ENCODE measurements at regions not wholly inside any gene's neighbourhood (a gene's known extent, or its start where the extent isn't known, plus 50 kb on each side); places are given as distances from the start of the nearest gene placed in this dataset.

- no peak for TF ChIP-seq REST (IDR thresholded peaks at IDR 0.05; ENCODE audit: unreplicated experiment)
- TF ChIP-seq CTCF (conservative IDR thresholded peaks at IDR 0.05; ENCODE audit: low read depth in 2 of 2): no peak
- TF ChIP-seq CREB1 (CRISPR knock-in tag; IDR thresholded peaks at IDR 0.05; ENCODE audit: low read depth): no peak
These were observed 574.3 kb upstream of the POU3F3 start for GRCh38 chr2:104279646-104280045.
